Uterus (tissue), 3 donors: ENCODE measurements at regions not wholly inside any gene's neighbourhood (a gene's known extent, or its start where the extent isn't known, plus 50 kb on each side); places are given as distances from the start of the nearest gene placed in this dataset.
A peak's percentile ranks its signal among the peaks of the same experiment; 100 is the strongest.

ENCODE experiments used
- DNase-seq, 2 donors: peaks; one replicate each; pipeline ENCODE4 v3.0.0-alpha.2; 2019 to 2020
- H3K27ac ChIP-seq, 2 donors: fragments of 200-600 bp; sonication (generic); 1 replicate in 1 of 2; 2 replicates in 1 of 2; pipeline ENCODE4 v1.5.1; 2016 to 2018
- H3K27me3 ChIP-seq, 2 donors: fragments of 200-600 bp; sonication (generic); one replicate each; pipeline ENCODE4 v1.5.1; 2018 to 2019; ENCODE audit warnings: control low read depth in 1 of 2
- H3K36me3 ChIP-seq, 2 donors: fragments of 200-600 bp; sonication (generic); one replicate each; pipeline ENCODE4 v1.5.1; 2019; ENCODE audit warnings: control low read depth in 1 of 2
- H3K4me1 ChIP-seq, 2 donors: fragments of 200-600 bp; sonication (generic); one replicate each; pipeline ENCODE4 v1.5.1; 2018 to 2019; ENCODE audit warnings: control low read depth in 1 of 2
- H3K4me3 ChIP-seq, 2 donors: fragments of 200-600 bp; sonication (generic); 1 replicate in 1 of 2; 2 replicates in 1 of 2; pipeline ENCODE4 v1.5.1; 2018 to 2019; ENCODE audit warnings: mild to moderate bottlenecking in 1 of 2
- H3K9me3 ChIP-seq, 2 donors: fragments of 200-600 bp; sonication (generic); one replicate each; pipeline ENCODE4 v1.5.1; 2019; ENCODE audit warnings: control low read depth in 1 of 2
- CTCF ChIP-seq, 4 experiments: fragments of 200-600 bp in 2 of 4; fragments of 450-650 bp in 2 of 4; sonication (generic) in 2 of 4; IDR thresholded peaks; one replicate each; pipeline ENCODE4 v1.5.1; 2016 to 2019; ENCODE audit warnings: antibody characterized with exemption in 4 of 4, mild to moderate bottlenecking in 2 of 4, moderate library complexity in 1 of 4
- POLR2A ChIP-seq, 2 donors: fragments of 450-650 bp; IDR thresholded peaks; one replicate each; pipeline ENCODE4 v1.6.1; 2016; ENCODE audit warnings: antibody characterized with exemption in 2 of 2, mild to moderate bottlenecking in 1 of 2, moderate library complexity in 1 of 2
- intact Hi-C: fragments of 100-400 bp; cut with DNase I; formaldehyde crosslinking; loops from one replicate; pipeline ENCODE4 v1.15.1; 2023; ENCODE audit warnings: low total_unique reads
- donor health status: DM: yes; HTN: yes; CAD: no.

GRCh38 chr4:53716471-53717063 lies 125.3 kb upstream of the LNX1 start:
- peak overlapping the region in 1 of 2 donors; percentile 26 for H3K27ac ChIP-seq
- no peak for TF ChIP-seq POLR2A (IDR thresholded peaks at IDR 0.05)
- TF ChIP-seq CTCF (IDR thresholded peaks at IDR 0.05): no peak
- H3K4me1 ChIP-seq: no peaks in the 10 kb centered on the region
- no peaks in the 10 kb centered on the region for H3K9me3 ChIP-seq
- no peak overlapping the region for H3K4me3 ChIP-seq
- no peaks in the 10 kb centered on the region for H3K36me3 ChIP-seq
- DNase-seq: no peak
- H3K27me3 ChIP-seq: no peaks in the 10 kb centered on the region
- intact Hi-C loops: no loop called here

- no peaks in the 10 kb centered on the region for H3K9me3 ChIP-seq
- peak overlapping the region; percentile 7 to 26 for H3K27ac ChIP-seq
- no peaks in the 10 kb centered on the region for H3K36me3 ChIP-seq
- intact Hi-C loops: no loop called here
- no peak overlapping the region for H3K4me3 ChIP-seq
- H3K4me1 ChIP-seq: no peaks in the 10 kb centered on the region
- H3K27me3 ChIP-seq: no peaks in the 10 kb centered on the region
- no peak for TF ChIP-seq POLR2A (IDR thresholded peaks at IDR 0.05)
- no peak for TF ChIP-seq CTCF (IDR thresholded peaks at IDR 0.05)
- no peak for DNase-seq
Observed at GRCh38 chr4:53716011-53716410, 124.7 kb upstream of the LNX1 start.

- H3K4me3 ChIP-seq: no peak overlapping the region
- no peaks in the 10 kb centered on the region for H3K36me3 ChIP-seq
- no peaks in the 10 kb centered on the region for H3K27me3 ChIP-seq
- no peaks in the 10 kb centered on the region for H3K4me1 ChIP-seq
- H3K27ac ChIP-seq: peak overlapping the region in 1 of 2 donors; percentile 12
- intact Hi-C loops: no loop called here
- H3K9me3 ChIP-seq: no peaks in the 10 kb centered on the region
- TF ChIP-seq POLR2A (IDR thresholded peaks at IDR 0.05) (no peak), CTCF (IDR thresholded peaks at IDR 0.05) (no peak)
- no peak for DNase-seq
Observed at GRCh38 chr4:53714236-53715140, 123.2 kb upstream of the LNX1 start.

GRCh38 chr4:53713767-53714166 lies 122.5 kb upstream of the LNX1 start:
- no peaks in the 10 kb centered on the region for H3K4me1 ChIP-seq
- no peak overlapping the region for H3K27ac ChIP-seq
- TF ChIP-seq CTCF (IDR thresholded peaks at IDR 0.05): no peak
- no peaks in the 10 kb centered on the region for H3K36me3 ChIP-seq
- H3K4me3 ChIP-seq: no peak overlapping the region
- DNase-seq: no peak
- intact Hi-C loops: no loop called here
- H3K27me3 ChIP-seq: no peaks in the 10 kb centered on the region
- no peaks in the 10 kb centered on the region for H3K9me3 ChIP-seq

- Histone ChIP-seq H3K9me3 (no peaks in the 10 kb centered on the region), H3K4me1 (no peaks in the 10 kb centered on the region), H3K36me3 (no peaks in the 10 kb centered on the region), H3K27ac (no peak overlapping the region), H3K4me3 (no peak overlapping the region), H3K27me3 (no peaks in the 10 kb centered on the region)
- no peak for DNase-seq
- TF ChIP-seq POLR2A (IDR thresholded peaks at IDR 0.05): no peak
- no peak for TF ChIP-seq CTCF (IDR thresholded peaks at IDR 0.05)
- intact Hi-C loops: no loop called here
Observed at GRCh38 chr4:53713296-53713695, 122.0 kb upstream of the LNX1 start.
